ENCODE measurements at regions not wholly inside any gene's neighbourhood (a gene's known extent, or its start where the extent isn't known, plus 50 kb on each side); places are given as distances from the start of the nearest gene placed in this dataset.
"Not testable (repeated sequence)": the region's sequence is repeated elsewhere in the genome, so short reads cannot be mapped to it uniquely, and the experiment has no call there.

DNA sequence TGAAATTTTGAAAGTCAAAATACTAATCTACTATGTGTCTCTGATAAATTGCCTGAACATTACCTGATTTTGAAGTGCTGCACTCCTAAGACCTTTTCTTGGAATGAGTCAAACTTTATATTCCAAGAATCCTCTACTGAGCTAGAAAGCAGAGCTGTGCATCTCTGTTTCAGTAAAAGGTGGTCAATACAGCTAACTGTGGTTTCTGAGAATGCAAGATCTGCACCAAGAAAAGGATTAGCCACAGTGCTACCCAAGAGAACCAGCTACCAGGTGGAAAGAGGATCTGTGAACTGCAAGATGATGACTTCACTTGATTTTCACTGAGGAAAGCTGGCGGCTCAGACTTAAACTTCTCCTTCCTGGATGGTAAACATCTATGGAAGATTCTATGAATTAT is 289.3 kb downstream of the LIPI start:
- not testable (repeated sequence) for DNase-seq (ENCODE audit: low read depth)

DNA sequence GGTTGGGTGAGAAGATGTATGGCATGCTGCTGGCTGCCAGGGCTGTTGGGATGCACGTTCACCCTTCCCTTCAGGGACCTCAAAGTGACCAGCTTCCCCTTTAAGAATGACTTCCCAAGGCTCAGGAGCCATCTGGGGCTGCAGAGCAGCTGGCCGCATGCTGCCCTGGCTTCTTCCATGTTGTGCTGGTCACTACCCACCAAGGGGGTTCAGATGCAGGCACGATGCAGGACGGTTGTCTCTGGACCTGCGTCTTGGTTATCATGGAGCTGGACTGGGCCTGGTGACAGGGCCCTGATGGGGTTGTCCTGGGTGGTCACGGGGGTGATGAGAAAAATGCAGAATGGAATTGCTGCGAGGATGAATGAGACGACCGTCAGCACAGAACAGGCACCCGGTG is 297.8 kb downstream of the POTED start:
- DNase-seq (ENCODE audit: low read depth) = not testable (repeated sequence)

DNA sequence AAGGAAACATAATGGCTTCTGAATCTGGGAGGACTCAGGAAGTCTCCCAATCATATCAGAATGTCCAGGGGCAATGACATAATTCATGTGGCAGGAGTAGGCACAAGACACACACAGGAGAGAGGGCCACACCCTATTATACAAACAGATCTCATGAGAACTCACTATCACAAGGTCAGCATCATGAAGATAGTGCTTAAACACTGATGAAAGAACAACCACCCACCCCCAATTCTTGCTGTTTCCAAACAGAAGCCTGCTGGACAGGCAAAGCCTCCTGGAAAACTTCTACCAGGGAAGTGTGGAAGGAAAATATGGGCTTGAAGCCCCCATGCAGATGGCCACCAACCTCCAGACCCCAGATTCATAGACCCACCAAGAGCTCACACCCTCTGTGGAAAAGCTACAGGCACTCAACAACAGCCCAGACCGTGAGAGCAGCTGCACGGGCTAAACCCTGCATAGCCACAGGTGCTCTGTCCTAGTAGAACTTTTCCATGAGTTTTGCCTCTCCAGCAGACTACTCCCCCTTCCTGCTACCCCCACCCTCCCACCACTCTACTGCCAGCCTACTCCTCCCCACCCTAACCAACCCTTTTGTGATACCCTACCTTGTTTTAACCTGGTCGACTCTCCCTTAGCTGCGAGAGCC is 287.1 kb downstream of the POTED start:
- not testable (repeated sequence) for DNase-seq (ENCODE audit: low read depth)

DNA sequence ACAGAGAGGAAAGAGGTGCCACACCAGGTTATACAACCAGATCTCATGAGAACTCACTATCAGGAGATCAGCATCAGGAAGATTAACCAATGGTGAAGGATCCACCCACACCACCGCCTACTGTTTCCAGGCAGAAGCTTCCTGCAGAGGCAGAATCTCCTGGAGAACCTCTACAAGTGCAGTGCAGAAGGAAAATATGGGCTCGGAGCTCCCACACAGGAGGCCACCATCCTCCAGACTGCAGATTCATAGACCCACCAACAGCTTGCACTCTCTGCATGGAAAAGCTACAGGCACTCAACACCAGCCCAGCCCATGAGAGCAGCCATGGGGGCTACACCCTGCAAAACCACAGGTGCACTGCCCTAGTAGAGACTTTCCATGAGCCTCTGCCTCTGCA is 284.0 kb downstream of the POTED start:
- DNase-seq (ENCODE audit: low read depth) = not testable (repeated sequence)

DNA sequence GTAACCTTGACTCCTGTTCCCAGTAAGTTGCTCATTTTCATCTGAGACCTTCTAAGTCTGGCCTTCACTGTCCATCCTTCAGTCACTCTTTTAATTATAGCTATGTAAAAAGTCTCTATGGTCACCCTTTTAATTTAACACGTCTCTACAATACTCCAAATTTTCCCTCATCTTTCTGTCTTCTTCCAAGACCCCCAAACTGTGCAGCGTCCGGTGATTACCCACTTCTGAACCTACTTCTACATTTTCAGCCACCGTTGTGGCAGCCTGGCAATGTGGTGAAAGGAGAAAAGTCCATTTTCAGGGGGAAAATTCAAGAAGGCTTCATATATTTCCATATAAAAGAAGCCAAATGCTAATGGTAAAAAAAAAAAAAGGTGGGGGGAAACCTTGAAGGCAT is 283.4 kb downstream of the POTED start:
- DNase-seq (ENCODE audit: low read depth) = not testable (repeated sequence)

DNA sequence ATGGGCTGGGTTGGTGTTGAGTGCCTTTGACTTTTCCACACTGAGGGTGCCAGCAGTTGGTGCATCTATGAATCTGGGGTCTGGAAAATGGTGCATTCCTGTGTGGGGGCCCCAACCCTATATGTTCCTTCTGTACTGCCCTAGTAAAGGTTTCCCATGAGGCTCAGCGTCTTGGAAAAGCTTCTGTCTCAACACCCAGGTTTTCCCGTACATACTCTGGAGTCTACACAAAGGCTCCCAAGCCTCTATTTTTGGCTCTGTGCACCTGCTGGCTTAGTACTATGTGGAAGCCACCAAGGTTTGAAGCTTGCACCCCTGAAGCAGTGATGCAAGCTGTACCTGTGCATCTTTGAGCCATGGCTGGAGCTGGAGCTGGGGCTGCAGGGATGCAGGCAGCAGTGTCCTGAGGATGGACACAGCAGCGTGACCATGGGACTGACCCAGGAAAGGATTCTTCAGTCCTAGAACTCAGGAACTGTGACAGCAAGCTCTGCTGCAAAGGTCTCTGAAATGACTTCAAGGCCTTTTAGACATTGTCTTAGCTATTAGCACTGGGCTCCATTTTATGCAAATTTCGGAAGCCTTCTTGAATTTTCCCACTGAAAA is 282.7 kb downstream of the POTED start:
- DNase-seq (ENCODE audit: low read depth) = not testable (repeated sequence)

DNA sequence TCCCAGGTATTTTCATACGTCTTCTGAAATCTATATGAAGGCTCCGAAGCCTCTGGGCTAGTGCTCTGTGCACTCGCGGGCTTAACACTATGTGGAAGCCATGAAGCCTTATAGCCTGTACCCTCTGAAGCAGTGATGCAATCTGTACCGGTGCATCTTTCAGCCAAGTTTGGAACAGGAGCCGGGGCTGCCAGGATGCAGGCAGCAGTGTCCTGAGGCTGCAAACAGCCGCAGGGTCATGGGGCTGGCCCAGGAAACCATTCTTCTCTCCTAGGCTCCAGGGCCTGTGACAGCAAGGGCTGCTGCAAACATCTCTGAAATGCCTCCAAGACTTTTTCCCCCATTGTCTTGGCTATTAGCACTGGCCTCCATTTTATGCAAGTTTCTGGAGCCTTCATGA is 279.6 kb downstream of the POTED start:
- not testable (repeated sequence) for DNase-seq (ENCODE audit: low read depth)

DNA sequence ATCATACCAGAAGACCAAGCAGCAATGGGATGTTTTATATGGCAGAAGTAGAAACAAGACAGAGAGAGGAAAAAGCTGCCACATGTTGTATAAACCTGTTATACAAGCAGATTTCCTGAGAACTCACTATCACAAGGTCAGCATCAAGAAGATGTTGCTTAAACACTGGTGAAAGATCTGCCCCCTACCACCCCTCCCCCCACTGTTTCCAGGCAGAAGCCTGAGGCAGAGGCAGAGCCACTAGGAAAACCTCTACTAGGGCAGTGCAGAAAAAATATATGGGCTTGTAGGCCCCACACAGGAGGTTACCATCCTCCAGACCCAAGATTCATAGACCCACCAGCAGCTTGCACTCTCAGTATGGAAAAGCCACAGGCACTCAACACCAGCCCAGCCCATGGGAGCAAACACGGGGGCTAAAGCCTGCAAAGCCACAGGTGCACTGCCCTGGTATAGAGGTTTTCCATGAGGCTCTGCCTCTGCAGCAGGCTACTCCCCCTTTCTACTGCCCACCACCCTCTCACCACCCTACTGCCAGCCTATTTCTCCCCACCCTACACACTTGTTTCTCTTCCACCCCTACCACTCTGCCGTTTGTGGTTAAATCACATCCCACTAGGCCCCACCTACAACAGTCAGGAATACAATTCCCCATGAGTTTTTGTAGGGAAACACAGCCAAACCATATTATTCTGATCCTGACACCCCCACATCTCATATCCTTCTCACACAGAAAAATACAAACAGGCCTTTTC is 274.2 kb downstream of the POTED start:
- not testable (repeated sequence) for DNase-seq (ENCODE audit: low read depth)

DNA sequence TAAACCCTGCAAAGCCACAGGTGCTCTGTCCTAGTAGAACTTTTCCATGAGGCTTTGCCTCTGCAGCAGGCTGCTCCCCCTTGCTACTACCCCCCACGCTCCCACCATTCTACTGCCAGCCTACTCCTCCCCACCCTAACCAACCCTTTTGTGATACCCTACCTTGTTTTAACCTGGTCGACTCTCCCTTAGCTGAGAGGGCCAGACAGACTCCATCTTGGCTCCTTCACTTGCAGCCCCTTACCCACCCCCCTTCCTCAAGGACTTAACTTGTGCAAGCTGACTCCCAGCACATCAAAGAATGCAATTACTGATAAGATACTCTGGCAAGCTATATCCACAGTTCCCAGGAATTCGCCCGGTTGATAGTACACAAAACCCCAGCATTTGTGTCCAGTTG is 267.9 kb downstream of the POTED start:
- not testable (repeated sequence) for DNase-seq (ENCODE audit: low read depth)

DNA sequence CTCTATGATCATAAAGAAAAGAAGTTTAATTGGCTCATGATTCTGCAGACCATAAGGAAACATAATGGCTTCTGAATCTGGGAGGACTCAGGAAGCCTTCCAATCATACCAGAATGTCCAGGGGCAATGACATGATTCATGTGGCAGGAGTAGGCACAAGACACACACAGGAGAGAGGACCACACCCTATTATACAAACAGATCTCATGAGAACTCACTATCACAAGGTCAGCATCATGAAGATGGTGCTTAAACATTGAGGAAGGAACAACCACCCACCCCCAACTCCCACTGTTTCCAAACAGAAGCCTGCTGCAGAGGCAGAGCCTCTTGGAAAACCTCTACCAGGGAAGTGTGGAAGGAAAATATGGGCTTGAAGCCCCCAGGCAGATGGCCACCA is 267.4 kb downstream of the POTED start:
- DNase-seq (ENCODE audit: low read depth) = not testable (repeated sequence)

DNA sequence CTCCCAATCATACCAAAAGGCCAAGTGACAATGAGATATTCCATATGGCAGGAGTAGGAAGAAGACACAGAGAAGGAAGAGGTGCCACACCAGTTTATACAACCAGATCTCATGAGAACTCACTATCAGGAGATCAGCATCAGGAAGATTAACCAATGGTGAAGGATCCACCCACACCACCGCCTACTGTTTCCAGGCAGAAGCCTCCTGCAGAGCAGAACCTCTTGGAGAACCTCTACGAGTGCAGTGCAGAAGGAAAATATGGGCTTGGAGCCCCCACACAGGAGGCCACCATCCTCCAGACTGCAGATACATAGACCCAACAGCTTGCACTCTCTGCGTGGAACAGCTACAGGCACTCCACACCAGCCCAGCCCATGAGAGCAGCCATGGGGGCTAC is 264.4 kb downstream of the POTED start:
- not testable (repeated sequence) for DNase-seq (ENCODE audit: low read depth)

DNA sequence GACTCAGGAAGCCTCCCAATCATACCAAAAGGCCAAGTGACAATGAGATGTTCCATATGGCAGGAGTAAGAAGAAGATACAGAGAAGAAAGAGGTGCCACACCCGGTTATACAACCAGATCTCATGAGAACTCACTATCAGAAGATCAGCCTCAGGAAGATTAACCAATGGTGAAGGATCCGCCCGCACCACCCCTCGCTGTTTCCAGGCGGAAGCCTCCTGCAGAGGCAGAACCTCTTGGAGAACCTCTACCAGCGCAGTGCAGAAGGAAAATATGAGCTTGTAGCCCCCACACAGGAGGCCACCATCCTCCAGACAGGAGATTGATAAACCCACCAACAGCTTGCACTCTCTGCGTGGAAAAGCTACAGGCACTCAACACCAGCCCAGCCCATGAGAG is 245.1 kb downstream of the POTED start:
- DNase-seq (ENCODE audit: low read depth) = no peak

DNA sequence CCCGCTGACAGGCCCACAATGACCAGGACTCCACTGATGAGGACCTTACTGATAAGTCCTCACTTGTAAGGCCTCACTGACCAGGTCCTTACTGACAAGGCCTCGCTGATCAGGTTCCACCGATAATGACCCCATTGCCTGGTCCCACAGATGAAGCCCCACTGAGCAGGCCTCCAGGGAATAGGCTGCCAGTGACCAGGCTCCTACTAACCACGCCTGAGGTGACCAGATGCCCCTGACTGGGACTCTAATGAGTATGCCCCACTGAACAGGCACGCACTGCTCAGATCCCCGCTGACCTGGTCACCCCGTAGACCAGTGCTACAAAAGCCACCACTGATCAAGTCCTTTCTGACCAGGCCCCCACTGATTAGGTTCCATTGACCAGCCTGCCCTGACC is 241.2 kb downstream of the POTED start:
- not testable (repeated sequence) for DNase-seq (ENCODE audit: low read depth)

DNA sequence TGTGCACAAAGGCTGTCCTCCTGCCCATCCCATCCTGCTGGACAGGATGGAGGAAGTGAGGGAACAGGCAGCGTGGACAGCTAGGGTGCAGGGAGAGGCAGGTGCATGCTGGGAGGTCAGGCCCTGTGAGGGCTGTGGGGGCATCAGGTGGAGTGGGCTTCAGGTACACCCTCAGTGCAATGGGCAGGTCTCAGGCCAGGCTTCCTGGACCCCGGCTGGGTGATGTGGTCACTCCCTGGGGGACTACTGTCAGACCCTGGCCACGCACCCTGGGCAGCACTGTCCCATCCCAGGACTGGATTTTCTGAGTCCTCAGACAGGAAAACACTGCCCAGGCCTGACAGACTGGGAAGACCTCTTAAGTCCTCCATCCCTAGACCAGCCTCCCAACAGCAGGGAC is 239.9 kb downstream of the POTED start:
- DNase-seq (ENCODE audit: low read depth) = not testable (repeated sequence)

DNA sequence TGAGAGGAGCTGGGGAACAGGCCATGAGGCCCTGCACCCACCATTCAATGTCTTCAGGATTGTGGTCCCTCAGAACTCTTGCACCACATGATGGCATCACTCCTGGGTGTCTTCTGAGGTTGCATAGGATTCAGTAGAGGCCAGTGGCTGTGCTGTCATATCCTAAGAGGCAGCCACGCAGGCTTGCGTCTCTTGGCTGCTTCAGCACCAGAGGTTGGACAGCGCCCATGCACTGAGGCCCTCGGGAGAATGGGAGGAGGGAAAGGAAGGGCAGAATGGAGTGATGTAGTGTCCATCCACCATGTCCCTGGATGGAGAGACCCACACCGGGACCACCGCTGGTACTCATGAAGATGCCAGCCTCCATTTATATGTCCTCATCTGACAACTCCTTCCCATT is 237.1 kb downstream of the POTED start:
- DNase-seq (ENCODE audit: low read depth) = not testable (repeated sequence)

DNA sequence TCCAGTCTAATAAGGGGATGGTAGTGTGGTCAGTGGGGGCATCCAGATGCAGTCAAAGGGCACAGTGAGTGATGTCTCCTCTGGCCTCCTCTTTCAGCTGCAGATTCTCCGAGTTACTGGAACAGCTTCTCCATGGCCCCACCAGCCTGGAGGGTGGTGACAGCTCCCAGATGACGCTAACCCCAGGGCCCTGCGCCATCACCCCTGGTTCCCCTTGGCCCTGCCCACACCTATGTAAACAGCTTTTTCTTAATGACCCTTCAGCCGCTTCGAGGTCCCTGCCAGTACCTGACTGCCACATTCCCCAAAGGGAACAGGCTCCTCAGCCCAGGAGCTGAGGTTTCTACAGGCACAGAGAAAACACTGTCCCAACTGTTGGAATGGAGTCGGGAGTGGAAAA is 235.0 kb downstream of the POTED start:
- not testable (repeated sequence) for DNase-seq (ENCODE audit: low read depth)

DNA sequence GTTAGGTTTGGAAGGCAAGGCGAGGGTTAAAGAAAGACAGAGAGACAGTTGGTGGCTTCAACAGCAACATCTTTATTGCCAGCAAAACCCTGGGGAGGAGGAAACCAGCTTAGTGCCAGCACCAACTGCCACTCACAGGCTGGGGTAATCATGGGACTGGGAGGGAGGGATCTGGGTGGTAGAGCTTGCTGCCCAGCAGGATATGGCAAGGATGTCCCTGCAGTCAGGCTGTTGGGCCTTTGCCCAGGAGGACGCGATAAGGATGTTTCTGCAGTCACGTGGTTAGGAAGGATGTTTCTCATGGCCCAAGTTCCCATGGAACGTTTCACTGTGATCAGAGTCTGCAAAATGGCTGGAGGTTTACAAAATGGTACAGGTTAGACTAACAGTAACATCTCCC is 233.5 kb downstream of the POTED start:
- DNase-seq (ENCODE audit: low read depth) = not testable (repeated sequence)

DNA sequence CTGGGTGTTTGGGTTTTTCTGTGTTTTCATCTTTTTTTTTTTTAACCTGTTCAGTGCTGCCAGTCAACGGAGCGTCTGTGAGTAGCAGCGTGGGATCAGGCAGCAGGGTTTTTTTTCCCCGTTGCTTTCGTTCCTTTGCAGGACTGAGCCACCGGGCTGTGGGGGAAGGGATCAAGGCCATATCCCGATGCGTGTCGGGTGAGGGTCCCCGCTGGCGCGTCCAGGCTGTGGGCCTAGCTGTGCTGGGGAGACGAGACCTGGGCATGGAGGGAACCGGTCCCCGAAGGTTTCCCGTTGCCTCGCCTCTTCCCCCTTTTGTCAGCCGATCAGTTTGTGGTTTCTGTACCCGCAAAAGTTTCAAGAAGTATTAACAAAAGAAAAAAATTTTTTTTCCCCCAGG is 218.1 kb downstream of the POTED start:
- DNase-seq (ENCODE audit: low read depth) = not testable (repeated sequence)

DNA sequence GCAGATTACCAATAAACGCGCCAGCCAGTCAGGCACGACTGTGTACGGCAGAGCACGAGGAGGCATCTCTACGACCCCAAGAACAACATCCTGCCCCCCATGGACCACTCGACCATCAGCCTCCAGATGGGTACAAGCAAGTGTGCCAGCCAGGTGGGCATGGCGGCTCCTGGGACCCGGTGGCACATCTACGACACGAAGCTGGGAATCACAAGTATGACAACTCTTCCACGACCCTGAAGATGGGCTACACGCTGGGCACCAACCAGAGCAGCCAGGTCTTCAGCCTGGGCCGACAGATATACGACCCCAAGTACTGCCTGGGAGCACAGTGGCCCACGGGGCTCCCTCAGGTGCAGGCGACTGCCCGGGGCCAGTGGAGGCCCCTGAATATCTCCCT is 217.6 kb downstream of the POTED start:
- DNase-seq (ENCODE audit: low read depth) = no peak

DNA sequence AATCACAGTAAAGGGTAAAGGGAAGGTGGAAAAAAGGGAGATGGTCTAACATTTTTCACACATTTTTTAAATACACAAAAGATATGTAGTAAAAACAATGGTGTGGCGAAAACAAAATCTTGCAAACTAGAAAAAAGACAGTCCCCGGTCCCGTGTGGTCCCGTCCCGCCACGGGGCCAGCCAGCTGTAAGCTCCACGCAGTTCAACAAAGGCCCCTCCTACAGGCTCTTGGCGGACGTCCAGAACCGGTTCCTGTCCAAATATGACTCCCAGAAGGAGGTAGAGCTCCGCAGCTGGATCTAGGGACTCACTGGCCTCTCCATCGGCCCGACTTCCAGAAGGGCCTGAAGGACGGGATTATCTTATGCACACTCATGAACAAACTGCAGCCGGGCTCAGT is 216.9 kb downstream of the POTED start:
- not testable (repeated sequence) for DNase-seq (ENCODE audit: low read depth)

DNA sequence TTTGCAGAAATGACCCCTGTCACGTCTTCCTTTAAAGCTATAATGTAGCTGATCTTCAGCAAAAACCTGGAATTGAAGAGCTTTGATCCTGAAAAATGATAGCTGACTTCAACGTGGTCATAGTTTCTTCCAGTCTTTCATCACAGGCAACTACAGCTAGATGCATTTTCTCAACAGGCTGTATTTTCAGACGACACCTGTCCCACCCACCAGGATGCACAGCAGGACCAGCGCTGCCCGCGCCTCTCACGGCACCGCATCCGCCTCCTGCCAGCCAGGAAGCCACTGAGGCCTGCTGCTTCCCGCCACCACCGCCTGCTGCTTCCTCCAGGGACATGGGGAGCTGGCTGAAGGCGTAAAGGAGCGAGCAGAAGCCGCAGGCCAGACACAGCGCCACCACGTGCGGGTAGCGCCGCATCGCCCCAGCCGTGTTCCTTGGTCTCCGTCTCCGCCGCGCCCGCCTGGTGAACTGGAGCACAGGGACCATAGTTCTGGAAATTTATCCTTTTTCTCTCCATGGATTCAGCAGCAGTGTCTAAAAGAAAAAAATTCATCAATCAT is 215.7 kb downstream of the POTED start:
- DNase-seq (ENCODE audit: low read depth) = not testable (repeated sequence)

DNA sequence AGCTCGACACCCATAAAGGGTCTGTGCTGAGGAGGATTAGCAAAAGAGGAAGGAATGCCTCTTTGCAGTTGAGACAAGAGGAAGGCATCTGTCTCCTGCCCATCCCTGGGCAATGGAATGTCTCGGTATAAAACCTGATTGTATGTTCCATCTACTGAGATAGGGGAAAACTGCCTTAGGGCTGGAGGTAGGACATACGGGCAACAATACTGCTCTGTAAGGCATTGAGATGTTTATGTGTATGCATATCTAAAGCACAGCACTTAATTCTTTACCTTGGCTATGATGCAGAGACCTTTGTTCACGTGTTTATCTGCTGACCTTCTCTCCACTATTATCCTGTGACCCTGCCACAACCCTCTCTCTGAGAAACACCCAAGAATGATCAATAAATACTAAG is 210.7 kb downstream of the POTED start:
- DNase-seq (ENCODE audit: low read depth) = not testable (repeated sequence)

DNA sequence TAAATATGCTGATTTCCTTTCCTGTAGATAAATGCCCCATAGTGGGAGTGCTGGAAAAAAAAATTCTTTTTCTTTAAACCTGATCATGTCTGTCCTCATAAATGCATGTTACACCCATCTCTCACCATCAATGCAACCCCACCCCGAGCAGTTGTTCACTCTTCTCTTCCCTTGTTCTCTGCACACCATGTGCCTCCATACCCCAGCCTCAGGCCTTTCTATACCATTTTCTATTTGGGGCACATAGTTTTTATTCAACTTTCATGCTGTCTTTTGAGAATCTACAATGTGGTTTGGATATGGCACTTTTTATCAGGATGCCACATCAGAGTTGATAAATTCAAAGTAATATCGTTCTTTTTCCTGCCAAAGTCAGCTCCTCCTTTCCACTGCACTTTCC is 202.6 kb downstream of the POTED start:
- DNase-seq (ENCODE audit: low read depth) = not testable (repeated sequence)

Measured in stimulated activated CD8-positive, alpha-beta memory T cell treated with anti-CD3 and anti-CD28 coated beads, Interleukin-7, amount 100 ng/mL, for 24 hours (primary cell).